ENCODE measurements at regions not wholly inside any gene's neighbourhood (a gene's known extent, or its start where the extent isn't known, plus 50 kb on each side); places are given as distances from the start of the nearest gene placed in this dataset.

- no peak for DNase-seq
- TF ChIP-seq SMC3 (IDR thresholded peaks at IDR 0.05; ENCODE audit: low read depth, low read length) (no peak), RFX5 (IDR thresholded peaks at IDR 0.05; ENCODE audit: low read length) (no peak), NFIC (IDR thresholded peaks at IDR 0.05; ENCODE audit: borderline replicate concordance) (no peak), USF1 (IDR thresholded peaks at IDR 0.05; ENCODE audit: borderline replicate concordance, low read depth) (no peak), EP300 (IDR thresholded peaks at IDR 0.05; ENCODE audit: borderline replicate concordance in 1 of 2, low read depth in 1 of 2, low read length in 1 of 2) (no peak), FOXJ3 (CRISPR knock-in tag; IDR thresholded peaks at IDR 0.05) (no peak), MXI1 (IDR thresholded peaks at IDR 0.05; ENCODE audit: low read depth, low read length) (no peak), CHD2 (IDR thresholded peaks at IDR 0.05; ENCODE audit: low read length, partially characterized antibody) (no peak), YY1 (IDR thresholded peaks at IDR 0.05; ENCODE audit: low read depth) (no peak), REST (IDR thresholded peaks at IDR 0.05; ENCODE audit: low read depth, low read length) (no peak), FOXM1 (IDR thresholded peaks at IDR 0.05; ENCODE audit: low read depth) (no peak), JUND (IDR thresholded peaks at IDR 0.05) (no peak), ZBTB33 (IDR thresholded peaks at IDR 0.05; ENCODE audit: borderline replicate concordance, low read depth) (no peak), NRF1 (IDR thresholded peaks at IDR 0.05; ENCODE audit: low read depth, low read length) (no peak), TEAD4 (IDR thresholded peaks at IDR 0.05; ENCODE audit: borderline replicate concordance, insufficient read depth) (no peak), FOSL2 (IDR thresholded peaks at IDR 0.05; ENCODE audit: borderline replicate concordance, low read depth) (no peak), CTCF (IDR thresholded peaks at IDR 0.05) (no peak)
- POLR2A ChIA-PET, result no interaction called here
- no peaks in the 10 kb centered on the region for H3K9me2 ChIP-seq
- 49% methylated on average over 7 of the region's 7 CpGs for WGBS (ENCODE audit: low lambda C conversion rate)
- no peaks in the 10 kb centered on the region for H4K20me1 ChIP-seq (ENCODE audit: insufficient read depth)
- no peak overlapping the region for H3K27ac ChIP-seq (ENCODE audit: low read depth in 2 of 2, low read length in 1 of 2)
- no peak overlapping the region for H3K4me3 ChIP-seq (ENCODE audit: low read depth in 2 of 2, low read length in 1 of 2)
- H3K27me3 ChIP-seq (ENCODE audit: insufficient read depth), result no peaks in the 10 kb centered on the region
- CTCF ChIA-PET, result interaction anchor here (0.8 kb wide), 1 partner anchor 190 kb away, joined by 3 read pairs; no protein-coding TSS in a partner anchor
- no peak overlapping the region for H3K9ac ChIP-seq
- no peaks in the 10 kb centered on the region for H3K36me3 ChIP-seq (replicated peaks in 1 of 2; ENCODE audit: control insufficient read depth in 1 of 2, insufficient read depth in 2 of 2, low read length in 1 of 2)
- no peak overlapping the region for H3K4me2 ChIP-seq
- H3K79me2 ChIP-seq (ENCODE audit: insufficient read depth), result no peaks in the 10 kb centered on the region
- peaks cover 14% of the 10 kb centered on the region for H3F3A ChIP-seq (replicated peaks; ENCODE audit: insufficient read depth)
- H3K9me3 ChIP-seq, result no peaks in the 10 kb centered on the region
- H3K4me1 ChIP-seq (ENCODE audit: control insufficient read depth in 1 of 2, insufficient read depth in 2 of 2, low read depth in 1 of 2, low read length in 1 of 2), result peaks cover 0 to 11% of the 10 kb centered on the region in 2 experiments; a peak in 1 of 4 replicates
- no peak overlapping the region for H2AFZ ChIP-seq (ENCODE audit: low read depth)
Measured at GRCh38 chrX:65600106-65600505, 65.5 kb upstream of the LAS1L start.
